CD1c-positive myeloid dendritic cell (primary cell): ENCODE measurements at regions not wholly inside any gene's neighbourhood (a gene's known extent, or its start where the extent isn't known, plus 50 kb on each side); places are given as distances from the start of the nearest gene placed in this dataset.

Experiments
- DNase-seq: peaks from one replicate; pipeline ENCODE4 v3.0.0-alpha.2; 2016; ENCODE audit errors: extremely low spot score

GRCh38 chr15:35771746-35772442, 225.9 kb upstream of the DPH6 start:
- DNase-seq, result no peak

- DNase-seq, result no peak
Measured at GRCh38 chr15:35774653-35775052, 228.7 kb upstream of the DPH6 start.

GRCh38 chr15:35775471-35775870, 229.5 kb upstream of the DPH6 start:
- no peak for DNase-seq

GRCh38 chr15:35777061-35777460, 231.1 kb upstream of the DPH6 start:
- DNase-seq, result no peak

- no peak for DNase-seq
Measured at GRCh38 chr15:35783203-35783602, 237.2 kb upstream of the DPH6 start.

GRCh38 chr15:35784745-35785144, 238.8 kb upstream of the DPH6 start:
- no peak for DNase-seq

- no peak for DNase-seq
Measured at GRCh38 chr15:35810007-35810406, 264.0 kb upstream of the DPH6 start.

GRCh38 chr15:35813573-35813972, 267.6 kb upstream of the DPH6 start:
- no peak for DNase-seq

- no peak for DNase-seq
Measured at GRCh38 chr15:35818846-35819245, 272.9 kb upstream of the DPH6 start.

GRCh38 chr15:35822153-35822552, 276.2 kb upstream of the DPH6 start:
- DNase-seq, result no peak

- DNase-seq, result no peak
Measured at GRCh38 chr15:35827141-35827540, 281.2 kb upstream of the DPH6 start.

- DNase-seq, result no peak
Measured at GRCh38 chr15:35827911-35828310, 281.9 kb upstream of the DPH6 start.

- no peak for DNase-seq
Measured at GRCh38 chr15:35833581-35833980, 287.6 kb upstream of the DPH6 start.

- no peak for DNase-seq
Measured at GRCh38 chr15:35834216-35834830, 288.4 kb upstream of the DPH6 start.

- DNase-seq, result no peak
Measured at GRCh38 chr15:35834866-35835265, 288.9 kb upstream of the DPH6 start.

- no peak for DNase-seq
Measured at GRCh38 chr15:35838424-35839111, 292.6 kb upstream of the DPH6 start.

- DNase-seq, result no peak
Measured at GRCh38 chr15:35842631-35843030, 296.7 kb upstream of the DPH6 start.

GRCh38 chr15:35843498-35843897, 297.5 kb upstream of the DPH6 start:
- DNase-seq, result no peak

- no peak for DNase-seq
Measured at GRCh38 chr15:35850284-35850683, 304.3 kb upstream of the DPH6 start.

GRCh38 chr15:35851491-35851890, 305.5 kb upstream of the DPH6 start:
- DNase-seq, result no peak

- no peak for DNase-seq
Measured at GRCh38 chr15:35852818-35853624, 307.1 kb upstream of the DPH6 start.

GRCh38 chr15:35854316-35854715, 308.4 kb upstream of the DPH6 start:
- no peak for DNase-seq
